ENCODE measurements at regions not wholly inside any gene's neighbourhood (a gene's known extent, or its start where the extent isn't known, plus 50 kb on each side); places are given as distances from the start of the nearest gene placed in this dataset.

DNA sequence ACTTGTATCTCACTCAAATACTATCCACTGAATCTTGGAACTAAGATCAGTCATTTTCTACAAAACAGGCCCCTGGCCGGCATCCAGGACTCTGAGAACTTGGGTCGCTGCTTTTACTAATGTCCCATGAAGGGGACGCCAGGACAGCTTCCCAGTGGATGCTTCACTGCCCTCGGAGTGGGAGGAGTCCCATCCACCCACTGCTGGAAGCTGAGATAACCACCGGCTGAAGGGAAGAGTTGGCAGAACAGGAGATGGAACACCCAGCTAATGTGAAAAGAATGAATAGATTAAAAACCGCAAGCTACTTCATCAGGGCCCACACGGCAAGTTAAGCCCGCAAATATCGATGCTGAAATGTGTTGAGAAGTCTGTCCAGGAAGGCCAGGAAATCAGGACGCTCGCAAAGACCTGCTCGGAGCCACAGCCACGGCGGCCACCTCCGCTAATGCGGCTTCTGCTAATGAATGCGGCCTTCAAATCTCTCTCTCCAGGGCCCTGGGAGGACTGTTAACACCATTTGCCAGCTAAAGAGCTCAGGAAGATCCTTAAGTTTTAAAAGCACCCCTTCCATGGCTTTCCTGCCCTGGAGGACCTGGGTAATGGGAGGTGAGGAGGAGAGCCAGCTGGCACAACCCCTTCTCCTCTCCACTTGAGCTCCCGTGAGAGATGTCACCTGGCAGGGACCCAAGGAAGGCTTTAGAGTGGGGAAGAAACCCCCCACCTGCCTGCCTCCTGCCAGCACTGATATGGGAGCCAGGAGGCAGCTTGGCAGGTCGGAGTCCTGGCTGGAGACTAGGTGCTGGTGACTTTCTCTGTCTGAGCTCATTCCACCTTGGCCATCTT, 226.6 kb upstream of the RPL38 start:
- H3K4me1 ChIP-seq (ENCODE audit: control insufficient read depth, insufficient read depth, low read length) = no peaks in the 10 kb centered on the region
- H3K9me3 ChIP-seq (ENCODE audit: control insufficient read depth, low read length) = peaks cover 2% of the 10 kb centered on the region
- no peak overlapping the region for H3K9ac ChIP-seq (ENCODE audit: low read length)
- no peak for DNase-seq (ENCODE audit: low read depth)
- H3K36me3 ChIP-seq (ENCODE audit: control insufficient read depth, insufficient read depth, low read length, severe bottlenecking) = no peaks in the 10 kb centered on the region
- no peak overlapping the region for H3K4me3 ChIP-seq (ENCODE audit: low read length)
- peaks cover 44% of the 10 kb centered on the region for H3K27me3 ChIP-seq (replicated peaks; ENCODE audit: control insufficient read depth, insufficient read depth, low read length)

DNA sequence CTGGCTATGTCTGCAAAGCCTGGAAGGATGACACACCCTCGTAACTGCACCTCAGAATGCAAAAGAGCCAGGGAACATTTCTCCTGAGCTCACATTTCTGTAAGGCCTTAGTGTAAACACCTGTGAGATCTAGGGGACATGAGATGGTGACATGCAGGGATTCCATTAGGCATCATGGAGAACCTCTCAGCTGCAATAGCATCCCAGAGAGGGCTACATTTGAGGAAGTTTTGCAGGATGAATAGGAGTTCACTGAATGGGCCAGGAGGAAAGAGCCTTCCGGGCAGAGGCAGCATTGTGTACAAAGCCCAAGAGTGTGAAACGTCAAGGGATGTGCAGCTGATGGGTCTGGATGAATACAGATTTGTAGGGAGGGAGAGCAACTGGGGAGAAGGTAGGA, 223.0 kb upstream of the RPL38 start:
- no peaks in the 10 kb centered on the region for H3K4me1 ChIP-seq (ENCODE audit: control insufficient read depth, insufficient read depth, low read length)
- peaks cover 40% of the 10 kb centered on the region for H3K27me3 ChIP-seq (replicated peaks; ENCODE audit: control insufficient read depth, insufficient read depth, low read length)
- no peaks in the 10 kb centered on the region for H3K36me3 ChIP-seq (ENCODE audit: control insufficient read depth, insufficient read depth, low read length, severe bottlenecking)
- DNase-seq (ENCODE audit: low read depth) = no peak
- no peak overlapping the region for H3K9ac ChIP-seq (ENCODE audit: low read length)
- peaks cover 5% of the 10 kb centered on the region for H3K9me3 ChIP-seq (ENCODE audit: control insufficient read depth, low read length)
- H3K4me3 ChIP-seq (ENCODE audit: low read length) = no peak overlapping the region

DNA sequence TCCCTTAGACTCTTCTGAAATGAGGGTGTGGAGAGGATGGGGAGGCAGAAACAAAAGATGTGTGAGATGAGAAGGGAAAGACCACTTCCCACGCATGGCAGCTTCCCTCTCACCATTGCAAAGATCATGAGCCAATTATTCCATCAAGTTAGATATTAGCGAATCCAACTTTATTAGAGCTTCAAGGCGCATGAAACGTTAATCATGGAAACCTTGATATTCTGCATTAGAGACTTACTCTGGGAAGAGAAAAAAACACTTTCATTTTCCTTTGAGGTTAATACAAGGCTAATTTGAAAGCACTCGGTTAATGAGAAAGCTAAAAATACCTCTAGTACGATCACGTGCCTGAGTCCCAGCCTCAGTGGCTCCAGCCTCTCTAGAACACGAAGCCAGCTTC, 220.6 kb upstream of the RPL38 start:
- DNase-seq (ENCODE audit: low read depth) = no peak
- no peak overlapping the region for H3K4me3 ChIP-seq (ENCODE audit: low read length)
- no peak overlapping the region for H3K9ac ChIP-seq (ENCODE audit: low read length)
- H3K9me3 ChIP-seq (ENCODE audit: control insufficient read depth, low read length) = peaks cover 5% of the 10 kb centered on the region
- H3K36me3 ChIP-seq (ENCODE audit: control insufficient read depth, insufficient read depth, low read length, severe bottlenecking) = no peaks in the 10 kb centered on the region
- H3K4me1 ChIP-seq (ENCODE audit: control insufficient read depth, insufficient read depth, low read length) = no peaks in the 10 kb centered on the region
- H3K27me3 ChIP-seq (replicated peaks; ENCODE audit: control insufficient read depth, insufficient read depth, low read length) = peaks cover 37% of the 10 kb centered on the region

GRCh38 chr17:73983621-73984400, 219.7 kb upstream of the RPL38 start:
- Histone ChIP-seq H3K36me3 (ENCODE audit: control insufficient read depth, insufficient read depth, low read length, severe bottlenecking) (no peaks in the 10 kb centered on the region), H3K27me3 (replicated peaks; ENCODE audit: control insufficient read depth, insufficient read depth, low read length) (peaks cover 40% of the 10 kb centered on the region), H3K9me3 (ENCODE audit: control insufficient read depth, low read length) (peaks cover 4% of the 10 kb centered on the region), H3K4me1 (ENCODE audit: control insufficient read depth, insufficient read depth, low read length) (no peaks in the 10 kb centered on the region), H3K9ac (ENCODE audit: low read length) (no peak overlapping the region), H3K4me3 (ENCODE audit: low read length) (no peak overlapping the region)
- no peak for DNase-seq (ENCODE audit: low read depth)

DNA sequence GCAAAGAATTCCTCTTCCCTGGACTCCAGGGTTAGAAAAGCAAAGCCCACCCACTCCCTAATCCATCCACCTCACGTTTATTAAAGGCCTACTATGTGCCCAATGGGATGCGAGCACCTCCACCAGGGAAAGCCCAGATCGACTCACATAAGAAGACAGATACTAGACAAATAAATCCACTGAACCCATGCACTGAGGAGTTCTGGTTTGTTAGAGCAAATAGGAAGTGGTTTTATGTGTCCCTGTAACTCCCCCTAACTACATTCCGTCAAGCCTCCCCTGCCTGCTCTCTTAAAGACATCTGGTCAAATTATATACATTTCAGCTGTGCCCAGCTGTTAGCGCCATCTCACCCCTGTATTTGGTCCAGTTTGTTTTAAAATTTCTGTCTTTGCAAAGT, 218.5 kb upstream of the RPL38 start:
- peaks cover 3% of the 10 kb centered on the region for H3K9me3 ChIP-seq (ENCODE audit: control insufficient read depth, low read length)
- no peaks in the 10 kb centered on the region for H3K36me3 ChIP-seq (ENCODE audit: control insufficient read depth, insufficient read depth, low read length, severe bottlenecking)
- H3K4me1 ChIP-seq (ENCODE audit: control insufficient read depth, insufficient read depth, low read length) = no peaks in the 10 kb centered on the region
- H3K4me3 ChIP-seq (ENCODE audit: low read length) = no peak overlapping the region
- no peak overlapping the region for H3K9ac ChIP-seq (ENCODE audit: low read length)
- DNase-seq (ENCODE audit: low read depth) = no peak
- peaks cover 34% of the 10 kb centered on the region for H3K27me3 ChIP-seq (replicated peaks; ENCODE audit: control insufficient read depth, insufficient read depth, low read length)

- no peaks in the 10 kb centered on the region for H3K36me3 ChIP-seq (ENCODE audit: control insufficient read depth, insufficient read depth, low read length, severe bottlenecking)
- H3K9ac ChIP-seq (ENCODE audit: low read length) = no peak overlapping the region
- peaks cover 33% of the 10 kb centered on the region for H3K27me3 ChIP-seq (replicated peaks; ENCODE audit: control insufficient read depth, insufficient read depth, low read length)
- H3K4me1 ChIP-seq (ENCODE audit: control insufficient read depth, insufficient read depth, low read length) = no peaks in the 10 kb centered on the region
- DNase-seq (ENCODE audit: low read depth) = no peak
- H3K9me3 ChIP-seq (ENCODE audit: control insufficient read depth, low read length) = peaks cover 3% of the 10 kb centered on the region
- H3K4me3 ChIP-seq (ENCODE audit: low read length) = no peak overlapping the region
Measured at GRCh38 chr17:73985466-73986015, 217.9 kb upstream of the RPL38 start.

DNA sequence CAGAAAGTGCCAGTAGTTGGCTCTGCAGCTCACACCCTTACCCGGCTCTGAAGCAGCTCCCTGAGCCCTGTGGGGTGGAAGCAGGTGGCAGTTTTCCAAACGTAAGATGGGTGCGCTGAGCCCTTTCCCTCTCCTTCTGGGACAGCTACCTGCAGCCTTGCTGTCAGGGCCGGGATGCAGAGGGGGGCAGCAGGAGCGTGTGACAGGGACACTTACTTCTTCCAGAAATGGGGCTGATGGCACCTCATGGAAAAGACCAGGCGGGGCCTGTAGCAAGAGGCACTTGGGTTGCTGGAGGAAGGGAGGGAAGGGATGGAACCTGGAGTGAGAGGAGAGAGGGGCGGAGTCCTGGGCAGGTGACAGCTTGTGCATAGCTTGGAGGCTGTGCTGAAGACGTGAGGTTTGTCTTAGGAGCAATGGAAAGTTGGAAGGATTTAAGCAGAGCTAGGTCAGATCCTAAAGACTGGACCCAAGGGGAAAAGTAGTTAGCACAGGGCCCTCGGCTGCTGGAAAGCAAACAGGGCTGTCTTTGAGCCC, 216.8 kb upstream of the RPL38 start:
- H3K9ac ChIP-seq (ENCODE audit: low read length) = no peak overlapping the region
- peaks cover 3% of the 10 kb centered on the region for H3K9me3 ChIP-seq (ENCODE audit: control insufficient read depth, low read length)
- no peak overlapping the region for H3K4me3 ChIP-seq (ENCODE audit: low read length)
- H3K4me1 ChIP-seq (ENCODE audit: control insufficient read depth, insufficient read depth, low read length) = no peaks in the 10 kb centered on the region
- H3K36me3 ChIP-seq (ENCODE audit: control insufficient read depth, insufficient read depth, low read length, severe bottlenecking) = no peaks in the 10 kb centered on the region
- DNase-seq (ENCODE audit: low read depth) = no peak
- peaks cover 30% of the 10 kb centered on the region for H3K27me3 ChIP-seq (replicated peaks; ENCODE audit: control insufficient read depth, insufficient read depth, low read length)

GRCh38 chr17:73987395-73987794, 216.1 kb upstream of the RPL38 start:
- no peak overlapping the region for H3K9ac ChIP-seq (ENCODE audit: low read length)
- H3K4me3 ChIP-seq (ENCODE audit: low read length) = no peak overlapping the region
- peaks cover 3% of the 10 kb centered on the region for H3K9me3 ChIP-seq (ENCODE audit: control insufficient read depth, low read length)
- DNase-seq (ENCODE audit: low read depth) = no peak
- peaks cover 27% of the 10 kb centered on the region for H3K27me3 ChIP-seq (replicated peaks; ENCODE audit: control insufficient read depth, insufficient read depth, low read length)
- no peaks in the 10 kb centered on the region for H3K4me1 ChIP-seq (ENCODE audit: control insufficient read depth, insufficient read depth, low read length)
- no peaks in the 10 kb centered on the region for H3K36me3 ChIP-seq (ENCODE audit: control insufficient read depth, insufficient read depth, low read length, severe bottlenecking)

GRCh38 chr17:73987845-73988509, 215.5 kb upstream of the RPL38 start:
- Histone ChIP-seq H3K9me3 (ENCODE audit: control insufficient read depth, low read length) (peaks cover 3% of the 10 kb centered on the region), H3K4me1 (ENCODE audit: control insufficient read depth, insufficient read depth, low read length) (no peaks in the 10 kb centered on the region), H3K27me3 (replicated peaks; ENCODE audit: control insufficient read depth, insufficient read depth, low read length) (peaks cover 25% of the 10 kb centered on the region), H3K9ac (ENCODE audit: low read length) (no peak overlapping the region), H3K36me3 (ENCODE audit: control insufficient read depth, insufficient read depth, low read length, severe bottlenecking) (no peaks in the 10 kb centered on the region), H3K4me3 (ENCODE audit: low read length) (no peak overlapping the region)
- DNase-seq (ENCODE audit: low read depth) = no peak

DNA sequence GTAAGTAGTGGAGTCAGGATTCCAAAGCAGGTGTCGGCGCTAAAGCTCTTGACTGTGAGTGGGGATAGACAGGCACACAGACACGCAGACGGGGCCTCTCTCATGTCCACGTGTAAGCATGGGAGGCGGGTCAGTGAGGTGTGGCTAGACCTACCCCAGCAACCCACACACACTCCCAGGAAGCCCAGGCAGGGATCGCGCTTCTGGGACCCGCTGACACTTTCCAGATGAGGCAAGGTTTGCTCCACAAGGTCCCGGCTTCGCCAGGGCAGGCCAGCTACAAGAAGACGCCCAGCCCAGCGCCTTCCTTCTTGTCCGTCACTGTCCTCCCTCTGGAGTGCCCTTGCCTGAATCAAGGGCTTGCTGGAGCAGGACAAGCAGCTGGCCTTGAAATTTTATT, 213.8 kb upstream of the RPL38 start:
- no peak for DNase-seq (ENCODE audit: low read depth)
- peaks cover 33% of the 10 kb centered on the region for H3K27me3 ChIP-seq (replicated peaks; ENCODE audit: control insufficient read depth, insufficient read depth, low read length)
- H3K36me3 ChIP-seq (ENCODE audit: control insufficient read depth, insufficient read depth, low read length, severe bottlenecking) = no peaks in the 10 kb centered on the region
- H3K9ac ChIP-seq (ENCODE audit: low read length) = no peak overlapping the region
- H3K9me3 ChIP-seq (ENCODE audit: control insufficient read depth, low read length) = no peaks in the 10 kb centered on the region
- no peak overlapping the region for H3K4me3 ChIP-seq (ENCODE audit: low read length)
- H3K4me1 ChIP-seq (ENCODE audit: control insufficient read depth, insufficient read depth, low read length) = no peaks in the 10 kb centered on the region

DNA sequence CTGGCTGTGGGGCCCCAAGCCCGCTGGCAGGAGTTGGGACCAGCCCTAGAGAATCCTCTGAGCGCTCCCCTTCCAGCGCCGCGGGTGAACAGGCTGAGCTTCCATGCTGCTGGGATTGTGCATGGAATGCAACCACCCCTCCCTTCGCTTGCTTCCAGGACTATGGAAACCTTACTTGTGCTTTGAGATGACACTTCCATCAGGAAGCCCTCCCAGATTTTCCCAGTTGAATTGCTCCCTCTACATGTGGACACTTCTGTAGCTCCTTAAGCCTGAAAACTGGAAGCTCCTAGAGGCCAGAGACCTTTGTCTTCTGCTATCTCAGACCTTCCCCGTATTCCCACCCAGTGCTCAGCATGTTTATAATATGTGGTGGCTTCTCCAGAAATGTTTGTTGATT, 213.2 kb upstream of the RPL38 start:
- Histone ChIP-seq H3K9me3 (ENCODE audit: control insufficient read depth, low read length) (no peaks in the 10 kb centered on the region), H3K4me1 (ENCODE audit: control insufficient read depth, insufficient read depth, low read length) (no peaks in the 10 kb centered on the region), H3K9ac (ENCODE audit: low read length) (no peak overlapping the region), H3K27me3 (replicated peaks; ENCODE audit: control insufficient read depth, insufficient read depth, low read length) (peaks cover 33% of the 10 kb centered on the region), H3K4me3 (ENCODE audit: low read length) (no peak overlapping the region), H3K36me3 (ENCODE audit: control insufficient read depth, insufficient read depth, low read length, severe bottlenecking) (no peaks in the 10 kb centered on the region)
- no peak for DNase-seq (ENCODE audit: low read depth)

Measured in adipocyte (in vitro differentiated cells).